GM18907 (cell line): ENCODE measurements at regions not wholly inside any gene's neighbourhood (a gene's known extent, or its start where the extent isn't known, plus 50 kb on each side); places are given as distances from the start of the nearest gene placed in this dataset.

Experiments
- ATAC-seq: cut with Tn5 transposase; IDR thresholded peaks from one replicate; pipeline ENCODE4 v1.9.1; 2021; ENCODE audit warnings: mild to moderate bottlenecking, moderate library complexity; ENCODE audit not compliant: unreplicated experiment

DNA sequence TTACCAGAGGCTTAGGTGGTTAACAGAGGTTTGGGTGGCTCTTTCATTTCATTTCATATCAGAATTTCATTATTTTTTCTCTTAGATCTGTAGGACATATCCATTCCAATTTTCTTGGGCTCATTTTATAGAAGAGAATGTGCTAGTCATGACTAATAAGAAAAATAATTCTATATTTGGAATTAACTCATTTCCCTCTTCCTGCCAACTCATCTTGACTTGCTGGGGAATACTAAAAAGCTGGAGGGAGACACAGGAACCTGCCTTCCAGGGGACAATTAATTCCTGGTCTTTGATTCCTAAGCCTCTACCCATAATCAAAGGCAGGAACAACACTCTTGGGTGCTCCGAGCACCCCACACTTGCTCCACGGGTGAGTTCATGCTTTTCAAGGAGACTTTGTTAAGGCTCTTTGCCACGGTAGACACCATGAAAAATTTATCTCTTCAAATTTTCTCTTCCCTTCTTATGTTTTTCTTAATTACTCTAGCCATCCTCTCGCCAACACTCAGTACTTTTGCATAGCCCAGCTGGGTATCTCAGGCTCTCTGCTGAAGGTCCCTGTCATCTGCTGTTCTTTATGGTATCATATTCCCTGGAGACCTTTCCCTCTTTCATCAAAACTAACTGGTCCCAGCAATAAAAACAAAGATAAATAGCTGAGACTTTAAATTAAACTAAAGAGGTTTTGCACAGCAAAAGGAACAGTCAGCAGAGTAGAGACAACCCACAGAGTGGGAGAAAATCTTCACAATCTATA, 273.9 kb downstream of the NPR3 start:
- ATAC-seq = no peak

DNA sequence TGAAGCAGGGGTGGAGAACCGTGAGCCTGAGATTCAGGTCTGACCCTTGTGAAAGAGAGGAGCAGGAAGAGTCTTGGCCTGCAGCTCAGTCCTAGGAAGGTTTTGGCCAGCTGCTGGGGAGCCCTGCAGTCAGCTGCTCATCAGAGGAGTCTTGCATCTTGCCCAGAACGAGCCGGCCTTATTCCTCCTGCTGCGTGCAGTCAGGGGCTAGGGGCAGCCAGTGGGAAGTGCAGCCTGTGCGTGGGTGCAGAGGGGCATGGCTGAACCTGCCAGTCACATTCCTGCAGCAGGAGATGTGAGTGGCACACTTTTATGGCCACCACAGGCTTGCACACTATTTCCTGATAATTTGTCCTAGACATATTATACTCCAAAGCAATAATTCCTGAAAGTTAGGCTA, 278.7 kb downstream of the NPR3 start:
- ATAC-seq = no peak

DNA sequence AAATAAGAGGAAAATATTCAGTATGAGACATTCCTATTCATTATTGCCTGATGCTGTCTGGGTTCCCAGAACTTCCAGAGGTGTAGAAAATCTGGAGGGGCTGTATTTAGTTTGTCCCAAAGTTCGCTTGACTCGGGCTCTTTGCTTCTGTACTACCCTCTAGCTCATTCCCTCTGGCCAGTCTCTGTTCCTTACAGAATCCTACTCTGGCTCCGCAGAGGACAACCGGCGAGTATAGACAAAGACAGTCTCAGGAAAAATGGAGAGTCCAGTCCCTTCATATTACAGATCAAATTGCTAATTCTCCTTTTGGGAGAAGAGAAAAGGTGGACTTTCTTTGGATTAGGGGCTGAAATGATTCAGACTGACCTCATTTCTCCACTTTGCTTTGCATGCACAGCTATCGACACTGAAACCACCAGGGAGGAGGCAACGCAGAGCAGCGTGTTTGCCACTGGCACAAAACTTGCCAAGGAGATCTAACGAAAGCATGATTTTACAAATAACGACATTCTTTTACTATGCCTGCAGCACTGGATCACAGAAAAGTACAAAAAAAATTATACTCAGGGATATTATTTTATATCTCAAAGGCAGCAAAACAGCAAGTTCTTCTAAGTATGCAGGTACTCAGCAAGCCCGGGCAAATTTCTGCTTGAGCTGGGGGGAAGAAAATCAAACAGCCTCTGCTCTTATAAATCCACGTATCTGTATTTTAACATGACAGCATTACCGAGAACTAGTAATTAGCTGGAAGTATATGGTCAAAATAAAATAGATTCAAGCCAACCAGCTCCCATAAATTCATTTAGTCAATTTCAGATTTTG, 279.7 kb downstream of the NPR3 start:
- ATAC-seq = no peak

DNA sequence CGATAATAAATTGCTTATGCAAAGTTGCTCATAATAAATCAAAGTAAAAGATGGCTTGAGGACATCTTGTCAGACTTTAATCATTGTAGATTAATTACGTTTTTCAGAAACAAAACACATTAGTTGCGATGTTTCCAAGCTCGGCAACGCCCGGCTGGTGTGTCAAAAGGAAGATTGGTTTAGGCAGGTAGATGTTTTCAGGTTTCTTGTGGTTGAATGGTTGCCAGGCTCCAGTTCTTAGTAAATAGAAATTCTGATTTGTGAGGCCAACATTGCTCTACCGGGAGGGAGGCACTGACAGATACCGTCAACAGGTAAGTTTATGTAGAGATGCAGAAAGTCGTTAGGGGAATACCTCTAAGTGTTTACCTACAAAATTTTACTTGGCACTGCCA, 280.3 kb downstream of the NPR3 start:
- ATAC-seq = no peak

DNA sequence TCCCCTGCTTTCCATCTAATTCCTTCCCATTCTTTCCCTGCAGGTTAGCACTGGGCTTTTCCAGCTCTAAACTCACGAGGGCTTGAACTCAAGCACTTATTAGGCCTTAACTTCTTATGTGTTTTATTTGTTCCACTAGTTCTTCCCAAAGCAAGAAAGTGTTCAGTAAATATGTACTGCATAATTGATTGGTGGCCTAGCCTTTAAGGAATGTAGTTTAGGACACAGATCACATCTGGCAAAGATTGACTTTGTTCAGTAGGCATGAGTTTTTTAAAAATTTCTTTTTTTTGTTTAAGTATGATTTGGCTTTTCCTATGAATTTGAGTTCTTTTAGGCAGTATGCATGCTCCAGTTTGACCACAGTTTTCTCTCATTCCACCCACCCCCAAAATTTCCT, 285.2 kb downstream of the NPR3 start:
- ATAC-seq = no peak

DNA sequence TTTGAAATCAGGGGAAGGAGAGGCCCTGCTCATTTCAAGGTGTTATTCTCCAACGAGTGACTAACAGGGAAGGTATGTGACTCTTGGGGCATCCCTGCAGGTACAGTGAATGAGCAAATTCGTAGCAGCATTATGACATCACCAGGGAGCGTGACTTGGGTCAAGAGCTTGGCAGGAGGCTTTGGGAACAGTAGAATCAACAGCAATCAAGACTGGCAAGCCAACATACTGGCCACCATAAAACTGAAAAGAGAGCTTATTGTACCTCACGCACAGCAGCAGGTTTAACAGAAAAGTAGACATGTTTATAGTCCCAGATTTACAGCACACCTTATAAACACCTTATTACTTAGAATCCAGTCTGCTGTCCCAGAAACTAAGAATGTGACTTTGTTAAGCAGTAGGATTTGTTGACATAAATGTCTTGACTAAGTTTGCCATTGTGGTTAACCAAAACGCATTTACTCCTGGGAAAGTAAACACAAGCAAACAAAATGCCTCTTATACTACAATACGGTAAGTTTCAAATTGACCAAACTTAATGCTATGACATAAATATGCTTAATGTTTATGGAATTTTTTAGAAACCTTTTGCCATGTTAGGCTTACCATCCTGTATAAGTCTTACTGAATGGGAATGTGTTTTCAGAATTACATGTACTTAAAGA, 297.8 kb downstream of the NPR3 start:
- ATAC-seq = no peak

DNA sequence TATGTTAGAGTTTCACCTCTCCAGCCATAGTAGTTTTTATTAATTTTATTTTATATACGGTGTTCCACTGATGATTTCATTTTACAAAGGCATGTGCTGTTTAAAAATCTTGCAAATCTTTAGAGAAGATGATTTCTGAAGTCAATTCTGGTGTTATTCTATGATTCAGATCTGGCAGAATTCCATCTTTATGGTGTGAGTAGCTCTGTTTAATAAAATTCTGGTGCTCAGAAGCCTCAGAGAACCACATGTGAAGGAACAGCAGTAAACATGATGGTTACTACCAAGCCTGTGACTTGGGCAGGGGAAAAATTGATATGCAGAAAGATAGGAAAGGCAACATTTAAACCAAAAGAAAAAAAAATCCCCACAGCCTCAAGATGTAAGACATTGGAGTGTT, 299.7 kb downstream of the NPR3 start:
- ATAC-seq = no peak

DNA sequence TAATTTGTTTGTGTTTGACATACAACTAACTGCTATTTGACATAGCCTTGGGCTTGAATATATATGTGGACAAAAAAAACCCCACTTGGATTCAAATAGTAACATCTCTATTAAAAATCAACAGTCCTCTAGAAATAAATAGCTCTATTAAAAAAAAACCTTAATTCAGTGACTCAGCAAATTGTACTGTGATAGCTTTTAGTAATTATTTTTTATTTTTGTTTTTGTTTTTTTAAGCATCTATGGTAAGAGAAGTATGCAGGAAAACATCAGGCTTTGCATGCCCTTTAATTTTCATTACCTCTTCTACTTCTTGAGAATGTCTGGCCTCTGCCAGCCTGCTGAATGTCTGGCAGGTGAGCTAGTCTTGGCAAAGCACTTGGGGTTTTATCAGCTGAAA, 300.7 kb downstream of the NPR3 start:
- no peak for ATAC-seq

DNA sequence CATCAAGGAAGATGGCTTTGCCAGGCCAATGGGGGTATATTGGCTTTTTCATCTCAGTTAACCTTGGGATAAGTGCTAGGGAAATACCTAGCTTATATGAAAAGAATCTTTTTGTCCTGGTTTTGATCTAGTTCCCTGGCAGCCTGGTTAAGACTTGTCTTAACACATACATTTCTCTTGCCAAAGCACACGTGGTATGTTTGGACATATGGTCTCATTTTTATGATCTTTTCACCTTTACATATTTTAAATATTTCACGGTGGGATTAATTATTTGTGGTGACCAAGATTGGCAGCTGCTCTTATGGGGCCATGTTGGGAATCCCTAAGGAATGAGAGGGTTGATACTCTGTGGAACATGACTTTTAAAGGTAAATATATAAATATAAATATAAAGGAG, 312.5 kb downstream of the NPR3 start:
- ATAC-seq = no peak

DNA sequence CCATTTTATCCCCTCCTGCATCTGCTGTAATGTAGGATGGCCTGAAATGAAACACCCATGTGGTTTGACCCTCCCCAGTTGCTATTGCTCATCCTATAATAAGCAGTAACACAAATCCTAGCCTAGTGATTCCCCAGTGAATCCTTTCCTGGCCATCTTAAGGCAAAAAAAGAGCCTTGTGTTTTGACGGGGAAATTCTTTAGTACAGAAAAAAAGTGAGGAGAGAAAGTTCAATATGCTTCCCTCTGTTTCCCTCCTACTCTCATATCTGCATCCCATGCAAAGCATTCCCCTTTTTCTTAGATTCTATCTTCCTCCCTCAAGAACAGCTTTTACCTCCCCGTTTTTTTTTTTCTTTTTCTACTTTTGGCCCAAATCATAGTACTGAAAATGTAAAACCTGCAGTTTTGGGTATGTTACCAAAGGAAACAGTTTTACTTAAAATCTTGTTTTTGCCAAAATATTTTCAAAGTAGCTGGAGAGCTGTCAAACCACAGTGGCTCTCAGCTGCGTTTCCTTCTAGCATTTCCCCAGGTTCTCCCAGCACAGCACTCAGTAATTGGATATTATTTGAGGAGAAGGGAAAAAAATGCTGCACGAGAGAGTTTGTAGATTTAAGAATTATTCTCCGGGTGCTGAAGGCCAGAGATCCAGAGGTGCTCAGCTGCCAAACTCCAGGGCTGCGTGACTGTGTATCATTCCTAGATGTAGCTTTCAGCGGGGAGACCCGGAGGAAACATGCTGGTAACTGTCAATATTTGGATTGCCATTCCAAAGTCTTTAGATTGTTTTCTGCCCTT, 321.4 kb downstream of the NPR3 start:
- ATAC-seq = no peak

DNA sequence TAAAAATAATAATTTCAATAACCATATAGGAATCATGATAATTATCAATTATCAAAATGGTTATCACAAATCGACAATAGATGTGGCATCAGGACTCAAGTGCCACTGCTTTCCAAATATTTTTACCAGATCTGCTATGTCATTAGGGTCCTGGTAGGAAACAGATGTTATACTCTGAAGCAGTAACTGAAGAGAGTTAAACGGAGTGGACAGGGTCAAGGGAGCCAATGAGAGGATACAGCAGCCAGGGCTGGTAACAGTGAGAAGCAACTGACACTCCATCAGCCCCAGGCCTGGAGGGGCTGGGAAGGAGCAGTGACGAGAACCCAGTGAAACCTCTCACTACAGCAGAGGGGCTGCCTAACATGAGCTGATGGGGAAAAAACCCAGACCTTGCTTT, 322.4 kb downstream of the NPR3 start:
- no peak for ATAC-seq

DNA sequence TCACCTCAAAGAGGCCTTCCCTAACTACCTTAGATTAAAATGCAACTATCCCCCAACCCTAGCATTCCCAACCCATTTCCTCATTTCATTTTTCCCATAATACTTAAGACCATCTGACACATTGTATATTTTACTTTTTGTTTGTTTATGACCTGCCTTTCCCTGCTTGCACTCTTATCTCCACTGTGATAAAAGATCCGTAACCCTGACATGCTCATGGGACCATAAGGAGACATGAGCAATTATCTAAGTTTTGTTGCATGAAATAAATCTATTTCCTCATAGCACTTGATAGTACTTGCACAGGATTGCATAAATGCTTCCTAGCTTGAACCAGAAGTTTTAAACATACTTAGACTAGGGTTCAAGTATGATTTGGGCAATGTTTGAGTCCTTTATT, 323.7 kb downstream of the NPR3 start:
- no peak for ATAC-seq

DNA sequence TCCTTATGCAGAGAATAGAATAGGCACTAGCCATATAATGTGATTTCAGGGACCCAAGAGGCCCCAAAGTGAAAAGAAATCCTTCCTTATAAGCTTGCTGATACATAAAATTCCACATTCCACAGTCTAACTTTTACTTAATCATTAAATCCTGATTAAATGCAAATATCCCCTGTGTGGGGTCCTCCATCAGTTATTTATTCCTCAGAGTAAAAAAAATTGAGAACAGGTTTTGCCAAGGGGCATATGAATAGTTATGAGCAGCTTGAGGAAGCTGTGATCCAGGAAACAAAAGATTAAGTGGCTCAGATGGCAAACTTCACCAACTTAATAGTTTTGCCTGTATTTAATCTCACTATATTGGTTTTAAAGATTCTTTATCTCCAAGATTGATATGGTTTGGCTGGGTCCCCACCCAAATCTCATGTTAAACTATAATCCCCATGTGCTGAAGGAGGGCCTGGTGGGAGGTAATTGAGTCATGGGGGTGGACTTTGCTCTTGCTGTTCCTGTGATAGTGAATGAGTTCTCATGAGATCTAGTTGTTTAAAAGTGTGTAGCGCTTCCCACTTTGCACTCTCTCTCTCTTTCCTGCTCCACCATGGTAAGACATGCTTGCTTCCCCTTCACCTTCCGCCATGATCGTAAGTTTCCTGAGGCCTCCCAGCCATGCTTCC, 324.9 kb downstream of the NPR3 start:
- no peak for ATAC-seq

DNA sequence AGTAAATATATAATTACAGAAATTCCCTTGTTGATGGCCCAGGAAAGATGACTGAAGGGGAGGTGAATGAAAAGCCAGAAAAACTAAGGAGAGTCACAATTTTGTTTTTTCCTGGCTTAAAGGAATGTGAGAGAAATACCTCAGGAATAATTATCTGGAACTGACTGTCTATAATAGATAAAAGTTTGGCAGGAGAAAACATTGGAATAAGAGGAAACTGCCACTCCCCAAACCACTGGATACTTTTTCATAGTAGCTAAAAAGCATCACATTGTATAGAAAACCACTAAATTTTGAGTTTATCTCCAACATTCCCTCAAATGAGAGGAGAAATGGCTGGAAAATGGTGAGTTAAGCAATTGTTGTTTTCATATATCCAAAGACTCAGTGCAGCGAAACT, 326.0 kb downstream of the NPR3 start:
- ATAC-seq = no peak

DNA sequence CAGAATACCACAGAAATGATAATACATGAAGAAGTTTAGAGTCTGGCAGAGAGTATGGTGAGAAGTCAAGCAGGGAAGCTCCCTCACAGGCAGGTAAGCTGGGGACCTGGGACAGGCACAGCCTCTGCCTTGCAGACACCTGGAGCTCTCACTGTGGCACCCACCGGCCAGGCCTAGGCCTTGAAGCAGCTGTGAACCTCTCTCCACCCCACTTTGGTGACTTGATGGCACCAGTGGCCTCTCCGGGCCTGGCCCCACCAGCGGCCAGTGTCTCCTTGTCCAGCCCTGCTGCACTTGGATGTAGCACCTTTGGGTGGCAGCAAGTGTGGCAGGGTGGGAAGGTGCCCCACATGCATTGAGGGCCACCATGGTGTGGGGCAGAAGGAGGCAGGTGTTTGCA, 330.5 kb downstream of the NPR3 start:
- no peak for ATAC-seq

DNA sequence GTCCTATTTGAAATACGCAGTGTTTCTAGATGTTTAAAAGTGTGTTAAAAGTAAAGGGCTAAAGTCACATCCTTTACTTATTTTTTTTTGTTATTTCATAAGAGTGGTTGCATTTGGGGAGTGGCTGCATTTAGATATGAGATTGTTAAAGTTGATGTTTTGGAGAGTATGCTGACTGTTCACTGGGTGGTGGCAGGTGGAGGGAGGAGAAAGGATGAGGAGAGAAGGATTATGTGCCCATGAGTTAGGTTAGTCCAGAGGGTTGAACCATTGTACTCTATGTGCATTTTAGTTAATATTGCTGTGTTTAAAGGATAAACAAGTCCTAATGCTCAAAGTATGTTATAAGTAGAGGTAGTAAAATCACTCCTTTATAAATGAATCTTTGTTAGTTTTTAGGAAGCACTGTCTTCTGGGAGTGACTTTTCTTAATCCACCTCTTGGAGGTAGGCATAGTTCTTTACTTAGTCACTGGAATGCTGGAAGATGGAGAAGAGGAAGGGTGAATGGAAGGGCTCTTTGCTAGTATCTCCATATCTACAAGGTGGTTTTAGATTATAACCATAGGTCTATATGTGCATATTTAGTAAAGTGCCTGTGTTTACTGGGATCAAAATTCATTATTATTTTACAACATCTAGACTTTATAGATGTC, 332.3 kb downstream of the NPR3 start:
- ATAC-seq = no peak

DNA sequence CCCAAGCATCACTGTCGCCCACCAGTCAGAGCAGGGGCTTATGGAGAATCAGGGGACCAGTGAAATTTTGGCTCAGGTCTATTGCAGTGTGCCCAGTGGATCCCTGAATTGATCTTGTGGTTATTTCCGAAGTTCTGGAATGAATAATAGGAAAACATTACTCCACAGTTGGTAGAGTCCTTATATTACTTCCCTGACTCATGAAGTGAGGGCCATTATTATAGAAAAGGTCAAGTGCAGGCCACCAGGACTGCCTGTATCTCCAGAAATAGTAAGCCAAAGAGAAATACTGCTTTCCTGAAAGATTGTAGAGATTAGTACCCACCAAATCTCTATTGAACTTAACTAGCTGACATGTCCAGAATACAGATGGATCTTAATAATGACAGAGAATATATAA, 335.0 kb downstream of the NPR3 start:
- no peak for ATAC-seq

DNA sequence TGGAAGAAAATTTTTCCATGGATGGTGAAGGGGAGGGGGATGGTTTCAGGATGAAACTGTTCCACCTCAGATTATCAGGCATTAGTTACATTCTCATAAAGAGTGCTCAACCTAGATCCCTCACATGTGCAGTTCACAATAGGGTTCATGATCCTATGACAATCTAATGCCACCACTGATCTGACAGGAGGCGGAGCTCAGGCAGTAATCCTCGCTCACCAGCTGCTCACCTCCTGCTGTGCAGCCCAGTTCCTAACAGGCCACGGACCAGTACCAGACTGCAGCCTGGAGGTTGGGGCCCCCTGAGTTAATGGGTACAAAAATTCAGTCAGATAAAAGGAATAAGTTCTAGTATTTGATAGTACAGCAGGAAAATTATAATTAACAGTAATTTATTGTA, 337.2 kb downstream of the NPR3 start:
- ATAC-seq = no peak

DNA sequence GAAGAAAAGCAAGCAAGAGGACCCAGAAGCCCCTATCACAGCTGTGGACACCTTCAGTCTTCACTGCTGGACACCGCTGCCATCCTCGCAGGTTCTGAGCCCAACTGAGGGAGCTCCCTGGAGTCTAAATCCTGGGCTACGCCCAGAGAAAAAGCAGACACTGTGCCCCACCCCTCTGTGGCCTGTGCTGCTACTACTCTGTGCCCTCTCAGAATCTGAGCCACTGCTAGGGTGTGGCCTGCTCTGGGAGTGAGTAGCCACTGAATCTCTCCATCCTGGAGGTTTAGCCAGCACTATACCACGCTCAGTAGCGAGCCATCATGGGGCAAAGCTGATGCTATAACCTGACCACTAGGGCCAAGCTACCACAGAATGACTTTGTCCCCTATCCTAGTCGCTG, 338.2 kb downstream of the NPR3 start:
- no peak for ATAC-seq

DNA sequence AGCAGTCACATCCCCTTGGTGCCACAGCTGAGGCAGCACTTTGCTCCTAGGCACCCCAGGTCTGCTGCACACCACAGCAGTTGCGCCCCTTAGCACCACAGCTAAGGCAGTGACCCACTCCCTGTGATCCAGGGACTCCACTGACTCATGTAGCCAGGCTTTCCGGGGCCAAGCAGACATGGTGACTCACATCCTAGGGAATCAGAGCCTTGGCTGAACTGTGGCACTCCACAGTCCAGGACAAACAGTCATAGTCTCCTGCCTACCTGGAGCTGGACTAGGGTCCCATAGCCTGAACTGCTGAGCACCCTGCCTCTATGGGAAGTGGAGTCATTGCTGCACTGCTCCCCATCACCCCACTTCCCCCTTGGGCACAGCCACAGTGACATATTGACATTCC, 338.7 kb downstream of the NPR3 start:
- no peak for ATAC-seq
